NCI-H446 (cell line): ENCODE measurements at regions not wholly inside any gene's neighbourhood (a gene's known extent, or its start where the extent isn't known, plus 50 kb on each side); places are given as distances from the start of the nearest gene placed in this dataset.
"Not testable (repeated sequence)": the region's sequence is repeated elsewhere in the genome, so short reads cannot be mapped to it uniquely, and the experiment has no call there.

Source experiments
- DNase-seq, 2 experiments: peaks; one replicate each; lab custom pipeline; 2025; lab: John Stamatoyannopoulos, UW

GRCh38 chr17:68141050-68141449 lies 105.5 kb downstream of the KPNA2 start:
- no peak for DNase-seq

- DNase-seq: no peak
Measured at GRCh38 chr17:68142595-68142994, 105.2 kb upstream of the AMZ2 start.

- no peak for DNase-seq
Measured at GRCh38 chr17:68143425-68143824, 104.4 kb upstream of the AMZ2 start.

GRCh38 chr17:68145088-68145487 lies 102.8 kb upstream of the AMZ2 start:
- no peak for DNase-seq

GRCh38 chr17:68148936-68149335 lies 98.9 kb upstream of the AMZ2 start:
- no peak for DNase-seq

- no peak for DNase-seq
Measured at GRCh38 chr17:68152161-68152571, 95.7 kb upstream of the AMZ2 start.

GRCh38 chr17:68155692-68156091 lies 92.2 kb upstream of the AMZ2 start:
- DNase-seq: no peak

GRCh38 chr17:68161644-68162428 lies 86.0 kb upstream of the AMZ2 start:
- no peak for DNase-seq

GRCh38 chr17:68168273-68169164 lies 79.3 kb upstream of the AMZ2 start:
- DNase-seq: not testable (repeated sequence)

- DNase-seq: not testable (repeated sequence)
Measured at GRCh38 chr17:68169165-68169821, 78.5 kb upstream of the AMZ2 start.

- no peak for DNase-seq
Measured at GRCh38 chr17:68169840-68170239, 78.0 kb upstream of the AMZ2 start.

GRCh38 chr17:68170246-68170645 lies 77.6 kb upstream of the AMZ2 start:
- no peak for DNase-seq

GRCh38 chr17:68172461-68172954 lies 75.3 kb upstream of the AMZ2 start:
- peak; percentile 57 to 74 for DNase-seq

GRCh38 chr17:68175416-68175815 lies 72.4 kb upstream of the AMZ2 start:
- no peak for DNase-seq

- no peak for DNase-seq
Measured at GRCh38 chr17:68175905-68176304, 71.9 kb upstream of the AMZ2 start.

GRCh38 chr17:68176718-68177117 lies 71.1 kb upstream of the AMZ2 start:
- DNase-seq: no peak

GRCh38 chr17:68178831-68179230 lies 69.0 kb upstream of the AMZ2 start:
- DNase-seq: peak in 1 of 2 experiments; percentile 46

GRCh38 chr17:68179236-68179925 lies 68.5 kb upstream of the AMZ2 start:
- DNase-seq: peak; percentile 44 to 87

- no peak for DNase-seq
Measured at GRCh38 chr17:68179926-68180285, 67.9 kb upstream of the AMZ2 start.

GRCh38 chr17:68182011-68182306 lies 65.9 kb upstream of the AMZ2 start:
- peak in 1 of 2 experiments; percentile 59 for DNase-seq

- no peak for DNase-seq
Measured at GRCh38 chr17:68182940-68183551, 64.8 kb upstream of the AMZ2 start.
